ENCODE measurements at regions not wholly inside any gene's neighbourhood (a gene's known extent, or its start where the extent isn't known, plus 50 kb on each side); places are given as distances from the start of the nearest gene placed in this dataset.

DNA sequence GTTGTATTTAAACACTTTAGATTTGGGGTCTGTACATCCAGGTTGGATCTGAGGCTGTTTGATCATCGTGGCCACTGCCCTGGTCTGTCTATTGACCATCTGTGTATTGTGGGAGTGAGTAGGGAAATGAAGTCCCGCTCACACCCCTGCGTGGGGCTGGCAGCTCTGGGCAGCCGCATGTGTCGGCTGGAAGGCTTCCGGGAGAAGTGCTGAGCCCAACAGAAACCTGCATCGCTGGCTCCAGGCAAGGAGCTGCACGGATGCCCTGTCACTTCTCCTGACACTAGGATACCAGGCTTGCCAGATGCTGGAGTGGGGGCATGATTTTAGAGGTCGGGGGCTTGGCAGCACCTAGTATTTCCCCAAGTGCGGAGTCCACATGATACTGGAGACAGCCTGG lies 93.6 kb downstream of the PHETA1 start:
- no peak for ATAC-seq
- Histone ChIP-seq H3K27ac (no peak overlapping the region), H3K36me3 (no peaks in the 10 kb centered on the region), H3K4me1 (no peaks in the 10 kb centered on the region), H3K9me3 (peaks cover 0 to 3% of the 10 kb centered on the region in 2 donors), H3K27me3 (peaks cover 0 to 61% of the 10 kb centered on the region in 2 donors), H3K4me3 (no peak overlapping the region)
- TF ChIP-seq, protein P1, sequence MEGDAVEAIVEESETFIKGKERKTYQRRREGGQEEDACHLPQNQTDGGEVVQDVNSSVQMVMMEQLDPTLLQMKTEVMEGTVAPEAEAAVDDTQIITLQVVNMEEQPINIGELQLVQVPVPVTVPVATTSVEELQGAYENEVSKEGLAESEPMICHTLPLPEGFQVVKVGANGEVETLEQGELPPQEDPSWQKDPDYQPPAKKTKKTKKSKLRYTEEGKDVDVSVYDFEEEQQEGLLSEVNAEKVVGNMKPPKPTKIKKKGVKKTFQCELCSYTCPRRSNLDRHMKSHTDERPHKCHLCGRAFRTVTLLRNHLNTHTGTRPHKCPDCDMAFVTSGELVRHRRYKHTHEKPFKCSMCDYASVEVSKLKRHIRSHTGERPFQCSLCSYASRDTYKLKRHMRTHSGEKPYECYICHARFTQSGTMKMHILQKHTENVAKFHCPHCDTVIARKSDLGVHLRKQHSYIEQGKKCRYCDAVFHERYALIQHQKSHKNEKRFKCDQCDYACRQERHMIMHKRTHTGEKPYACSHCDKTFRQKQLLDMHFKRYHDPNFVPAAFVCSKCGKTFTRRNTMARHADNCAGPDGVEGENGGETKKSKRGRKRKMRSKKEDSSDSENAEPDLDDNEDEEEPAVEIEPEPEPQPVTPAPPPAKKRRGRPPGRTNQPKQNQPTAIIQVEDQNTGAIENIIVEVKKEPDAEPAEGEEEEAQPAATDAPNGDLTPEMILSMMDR (IDR thresholded peaks at IDR 0.05): no peak
- DNase-seq: no peak
- intact Hi-C loops (cut with DNase I): loop anchor here in 1 of 2 donors (10.0 kb wide), 1 partner anchor 251 kb away; no protein-coding TSS in a partner anchor

DNA sequence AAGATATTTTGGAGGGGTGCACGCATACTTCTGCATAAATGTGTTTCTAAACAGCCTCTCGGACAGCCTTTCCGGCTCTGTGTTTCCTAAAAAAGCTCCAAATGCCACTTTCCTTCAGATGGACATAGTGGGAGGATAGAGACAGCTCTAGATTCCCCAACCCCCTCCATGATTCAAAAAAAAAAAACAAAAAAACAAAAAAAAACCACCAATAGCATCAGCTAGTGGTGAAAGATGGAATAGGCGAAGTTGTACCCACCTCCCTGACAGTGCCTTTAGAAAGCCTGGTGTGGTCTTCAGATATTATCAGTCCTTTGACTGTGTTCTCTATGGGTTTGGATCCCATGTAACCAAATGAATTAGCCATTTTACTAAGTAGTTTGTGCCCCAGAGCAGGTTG lies 94.1 kb downstream of the PHETA1 start:
- TF ChIP-seq, protein P1 (IDR thresholded peaks at IDR 0.05): peak in 1 of 2 donors; percentile 15
- Histone ChIP-seq H3K36me3 (no peaks in the 10 kb centered on the region), H3K27me3 (peaks cover 0 to 60% of the 10 kb centered on the region in 2 donors), H3K27ac (no peak overlapping the region), H3K9me3 (no peaks in the 10 kb centered on the region), H3K4me1 (no peaks in the 10 kb centered on the region), H3K4me3 (no peak overlapping the region)
- intact Hi-C loops (cut with DNase I): loop anchor here in 1 of 2 donors (10.0 kb wide), 1 partner anchor 250 kb away; no protein-coding TSS in a partner anchor
- ATAC-seq: no peak
- DNase-seq: no peak

DNA sequence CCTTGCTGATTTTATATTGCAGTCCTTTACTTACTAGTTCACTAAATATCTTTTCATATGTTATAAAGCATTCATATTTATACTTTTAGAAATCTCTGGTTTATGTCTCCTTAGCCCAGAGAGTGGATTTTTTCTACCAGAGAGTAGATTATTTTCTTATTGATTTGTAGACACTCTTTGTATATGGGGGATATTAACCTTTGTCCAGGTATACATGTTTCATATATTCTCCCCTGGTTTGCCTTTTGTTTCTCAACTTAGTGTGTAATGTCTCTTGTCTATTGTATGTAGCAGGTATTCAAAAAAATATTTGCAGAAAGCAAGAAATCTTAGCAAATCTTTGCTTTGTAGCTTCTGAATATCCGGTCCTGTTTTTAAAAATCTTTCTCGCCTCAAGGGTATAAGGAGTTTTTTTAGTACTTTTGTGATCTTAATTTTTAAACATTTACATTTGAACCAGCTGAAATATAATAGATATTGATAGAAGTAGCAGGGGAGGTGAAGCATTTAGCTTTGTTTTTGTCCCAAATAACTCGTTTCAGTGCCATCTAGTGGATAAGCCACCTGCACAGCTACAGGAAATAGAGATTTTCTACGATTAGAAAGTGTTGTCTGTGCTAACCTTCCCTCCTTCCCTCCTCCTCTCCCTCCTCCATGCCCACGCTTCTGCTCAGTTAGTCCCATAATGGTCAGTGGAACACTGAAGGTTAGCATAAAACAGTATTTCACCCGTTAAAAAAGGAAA lies 97.0 kb downstream of the PHETA1 start:
- ATAC-seq (no peak), DNase-seq (no peak)

DNA sequence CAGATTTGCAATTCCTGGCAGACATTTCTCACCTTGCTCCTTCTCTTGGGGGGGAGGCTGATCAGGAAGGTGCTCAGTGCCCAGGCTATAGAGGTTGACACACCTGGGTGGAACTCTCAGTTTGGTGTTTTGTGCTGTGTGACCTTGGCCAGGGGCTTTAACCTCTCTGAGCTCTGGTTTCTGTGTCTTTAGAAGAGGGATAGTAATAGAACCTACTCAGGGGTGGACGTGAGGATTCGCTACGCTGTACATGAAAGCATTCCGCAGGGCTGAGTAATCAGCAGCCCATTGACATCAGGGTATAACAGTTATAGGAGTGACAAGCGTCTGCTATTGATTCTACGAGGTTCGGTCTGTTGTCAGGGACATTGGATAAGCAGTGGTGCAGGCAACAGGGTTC lies 98.1 kb downstream of the PHETA1 start:
- intact Hi-C loops (cut with DNase I): loop anchor here in 1 of 2 donors (10.0 kb wide), 1 partner anchor 246 kb away; no protein-coding TSS in a partner anchor
- Histone ChIP-seq H3K4me3 (no peak overlapping the region), H3K27me3 (peaks cover 0 to 34% of the 10 kb centered on the region in 2 donors), H3K9me3 (no peaks in the 10 kb centered on the region), H3K4me1 (no peaks in the 10 kb centered on the region), H3K36me3 (no peaks in the 10 kb centered on the region), H3K27ac (no peak overlapping the region)
- ATAC-seq (no peak), DNase-seq (no peak)
- TF ChIP-seq, protein P1 (IDR thresholded peaks at IDR 0.05): no peak

More for the DNA sequence above, 97.0 kb downstream of the PHETA1 start:
- no peak overlapping the region for H3K27ac ChIP-seq
- no peak overlapping the region for H3K4me3 ChIP-seq
- H3K9me3 ChIP-seq: no peaks in the 10 kb centered on the region
- H3K4me1 ChIP-seq: no peaks in the 10 kb centered on the region
- H3K27me3 ChIP-seq: peaks cover 0 to 36% of the 10 kb centered on the region in 2 donors
- H3K36me3 ChIP-seq: no peaks in the 10 kb centered on the region
- TF ChIP-seq, protein P1 (IDR thresholded peaks at IDR 0.05): no peak
- intact Hi-C loops (cut with DNase I): loop anchor here in 1 of 2 donors (10.0 kb wide), 1 partner anchor 247 kb away; no protein-coding TSS in a partner anchor

DNA sequence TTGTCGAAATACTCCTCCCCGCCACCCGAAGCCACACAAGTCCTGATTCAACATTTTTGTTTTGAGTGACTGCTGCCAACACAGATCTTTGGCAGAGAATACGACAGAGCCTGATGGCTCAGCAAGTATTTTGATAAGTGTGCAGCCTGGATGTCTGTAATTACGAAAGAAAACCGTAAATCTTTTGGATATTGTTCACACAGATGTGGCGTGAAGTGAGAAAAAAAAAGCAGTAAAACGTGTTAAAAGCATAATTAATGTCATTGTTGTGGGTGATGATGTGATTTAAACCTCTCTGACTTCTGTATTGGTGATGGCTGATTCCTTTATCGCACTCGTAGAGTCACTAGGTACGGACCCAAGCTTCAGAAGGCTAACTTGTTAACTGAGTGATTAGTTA lies 98.7 kb downstream of the PHETA1 start:
- intact Hi-C loops (cut with DNase I): loop anchor here in 1 of 2 donors (10.0 kb wide), 1 partner anchor 245 kb away; no protein-coding TSS in a partner anchor
- Histone ChIP-seq H3K4me1 (no peaks in the 10 kb centered on the region), H3K27me3 (peaks cover 0 to 29% of the 10 kb centered on the region in 2 donors), H3K9me3 (no peaks in the 10 kb centered on the region), H3K4me3 (no peak overlapping the region), H3K36me3 (no peaks in the 10 kb centered on the region), H3K27ac (no peak overlapping the region)
- TF ChIP-seq, protein P1 (IDR thresholded peaks at IDR 0.05): no peak
- ATAC-seq (no peak), DNase-seq (no peak)
